ENCODE measurements at regions not wholly inside any gene's neighbourhood (a gene's known extent, or its start where the extent isn't known, plus 50 kb on each side); places are given as distances from the start of the nearest gene placed in this dataset.

- Mint-ChIP-seq H3K4me3 (no peak overlapping the region), H3K4me1 (peaks cover 7% of the 10 kb centered on the region; the same call in 1 of the 2 replicates), H3K27ac (no peak overlapping the region), H3K9me3 (peaks cover 5% of the 10 kb centered on the region; the same call in 1 of the 2 replicates), H3K27me3 (ENCODE audit: low read depth) (no peaks in the 10 kb centered on the region), H3K36me3 (no peaks in the 10 kb centered on the region)
- ATAC-seq, result no peak
- DNase-seq (ENCODE audit: low spot score), result no peak
- no peak for TF ChIP-seq RORB (CRISPR knock-in tag; IDR thresholded peaks at IDR 0.05)
- no peak for TF ChIP-seq NFATC4 (CRISPR knock-in tag; IDR thresholded peaks at IDR 0.05)
- TF ChIP-seq PRRX2 (CRISPR knock-in tag; IDR thresholded peaks at IDR 0.05), result no peak
- TF ChIP-seq, protein P1, sequence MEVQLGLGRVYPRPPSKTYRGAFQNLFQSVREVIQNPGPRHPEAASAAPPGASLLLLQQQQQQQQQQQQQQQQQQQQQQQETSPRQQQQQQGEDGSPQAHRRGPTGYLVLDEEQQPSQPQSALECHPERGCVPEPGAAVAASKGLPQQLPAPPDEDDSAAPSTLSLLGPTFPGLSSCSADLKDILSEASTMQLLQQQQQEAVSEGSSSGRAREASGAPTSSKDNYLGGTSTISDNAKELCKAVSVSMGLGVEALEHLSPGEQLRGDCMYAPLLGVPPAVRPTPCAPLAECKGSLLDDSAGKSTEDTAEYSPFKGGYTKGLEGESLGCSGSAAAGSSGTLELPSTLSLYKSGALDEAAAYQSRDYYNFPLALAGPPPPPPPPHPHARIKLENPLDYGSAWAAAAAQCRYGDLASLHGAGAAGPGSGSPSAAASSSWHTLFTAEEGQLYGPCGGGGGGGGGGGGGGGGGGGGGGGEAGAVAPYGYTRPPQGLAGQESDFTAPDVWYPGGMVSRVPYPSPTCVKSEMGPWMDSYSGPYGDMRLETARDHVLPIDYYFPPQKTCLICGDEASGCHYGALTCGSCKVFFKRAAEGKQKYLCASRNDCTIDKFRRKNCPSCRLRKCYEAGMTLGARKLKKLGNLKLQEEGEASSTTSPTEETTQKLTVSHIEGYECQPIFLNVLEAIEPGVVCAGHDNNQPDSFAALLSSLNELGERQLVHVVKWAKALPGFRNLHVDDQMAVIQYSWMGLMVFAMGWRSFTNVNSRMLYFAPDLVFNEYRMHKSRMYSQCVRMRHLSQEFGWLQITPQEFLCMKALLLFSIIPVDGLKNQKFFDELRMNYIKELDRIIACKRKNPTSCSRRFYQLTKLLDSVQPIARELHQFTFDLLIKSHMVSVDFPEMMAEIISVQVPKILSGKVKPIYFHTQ (CRISPR knock-in tag; IDR thresholded peaks at IDR 0.05), result no peak
- no peak for TF ChIP-seq ZNF232 (CRISPR knock-in tag; IDR thresholded peaks at IDR 0.05)
- TF ChIP-seq, protein P2, sequence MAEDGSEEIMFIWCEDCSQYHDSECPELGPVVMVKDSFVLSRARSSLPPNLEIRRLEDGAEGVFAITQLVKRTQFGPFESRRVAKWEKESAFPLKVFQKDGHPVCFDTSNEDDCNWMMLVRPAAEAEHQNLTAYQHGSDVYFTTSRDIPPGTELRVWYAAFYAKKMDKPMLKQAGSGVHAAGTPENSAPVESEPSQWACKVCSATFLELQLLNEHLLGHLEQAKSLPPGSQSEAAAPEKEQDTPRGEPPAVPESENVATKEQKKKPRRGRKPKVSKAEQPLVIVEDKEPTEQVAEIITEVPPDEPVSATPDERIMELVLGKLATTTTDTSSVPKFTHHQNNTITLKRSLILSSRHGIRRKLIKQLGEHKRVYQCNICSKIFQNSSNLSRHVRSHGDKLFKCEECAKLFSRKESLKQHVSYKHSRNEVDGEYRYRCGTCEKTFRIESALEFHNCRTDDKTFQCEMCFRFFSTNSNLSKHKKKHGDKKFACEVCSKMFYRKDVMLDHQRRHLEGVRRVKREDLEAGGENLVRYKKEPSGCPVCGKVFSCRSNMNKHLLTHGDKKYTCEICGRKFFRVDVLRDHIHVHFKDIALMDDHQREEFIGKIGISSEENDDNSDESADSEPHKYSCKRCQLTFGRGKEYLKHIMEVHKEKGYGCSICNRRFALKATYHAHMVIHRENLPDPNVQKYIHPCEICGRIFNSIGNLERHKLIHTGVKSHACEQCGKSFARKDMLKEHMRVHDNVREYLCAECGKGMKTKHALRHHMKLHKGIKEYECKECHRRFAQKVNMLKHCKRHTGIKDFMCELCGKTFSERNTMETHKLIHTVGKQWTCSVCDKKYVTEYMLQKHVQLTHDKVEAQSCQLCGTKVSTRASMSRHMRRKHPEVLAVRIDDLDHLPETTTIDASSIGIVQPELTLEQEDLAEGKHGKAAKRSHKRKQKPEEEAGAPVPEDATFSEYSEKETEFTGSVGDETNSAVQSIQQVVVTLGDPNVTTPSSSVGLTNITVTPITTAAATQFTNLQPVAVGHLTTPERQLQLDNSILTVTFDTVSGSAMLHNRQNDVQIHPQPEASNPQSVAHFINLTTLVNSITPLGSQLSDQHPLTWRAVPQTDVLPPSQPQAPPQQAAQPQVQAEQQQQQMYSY (CRISPR knock-in tag; IDR thresholded peaks at IDR 0.05), result no peak
- TF ChIP-seq GABPB1 (CRISPR knock-in tag; IDR thresholded peaks at IDR 0.05), result no peak
- no peak for TF ChIP-seq PREB (CRISPR knock-in tag; IDR thresholded peaks at IDR 0.05; ENCODE audit: borderline replicate concordance)
- ChIA-PET POLR2A (no interaction called here), CTCF (no interaction called here)
These were observed 476.2 kb downstream of the KLF12 start for GRCh38 chr13:73657821-73658540.

DNA sequence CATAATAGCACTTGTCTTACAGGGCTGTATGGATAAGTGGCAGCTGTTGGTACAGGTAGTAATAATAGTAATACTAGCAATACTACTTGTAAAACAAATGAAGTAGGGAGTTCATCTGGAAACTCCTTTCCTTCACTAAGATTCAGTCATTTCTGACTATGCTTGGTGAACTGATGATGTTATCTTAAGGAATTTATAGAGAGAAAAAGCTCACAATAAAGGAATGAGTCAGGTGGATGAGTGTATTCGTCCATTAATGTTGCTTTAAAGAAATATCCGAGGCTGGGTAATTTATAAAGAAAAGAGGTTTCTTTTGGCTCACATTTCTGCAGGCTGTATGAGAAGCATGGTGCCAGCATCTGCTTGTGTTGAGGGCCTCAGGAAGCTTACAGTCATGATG, 477.3 kb downstream of the KLF12 start:
- TF ChIP-seq, protein P3, sequence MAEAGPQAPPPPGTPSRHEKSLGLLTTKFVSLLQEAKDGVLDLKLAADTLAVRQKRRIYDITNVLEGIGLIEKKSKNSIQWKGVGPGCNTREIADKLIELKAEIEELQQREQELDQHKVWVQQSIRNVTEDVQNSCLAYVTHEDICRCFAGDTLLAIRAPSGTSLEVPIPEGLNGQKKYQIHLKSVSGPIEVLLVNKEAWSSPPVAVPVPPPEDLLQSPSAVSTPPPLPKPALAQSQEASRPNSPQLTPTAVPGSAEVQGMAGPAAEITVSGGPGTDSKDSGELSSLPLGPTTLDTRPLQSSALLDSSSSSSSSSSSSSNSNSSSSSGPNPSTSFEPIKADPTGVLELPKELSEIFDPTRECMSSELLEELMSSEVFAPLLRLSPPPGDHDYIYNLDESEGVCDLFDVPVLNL (CRISPR knock-in tag; IDR thresholded peaks at IDR 0.05; ENCODE audit: borderline replicate concordance, low read depth), result no peak
- TF ChIP-seq ZNF219 (CRISPR knock-in tag; IDR thresholded peaks at IDR 0.05; ENCODE audit: borderline replicate concordance), result no peak
- TF ChIP-seq, protein P4, sequence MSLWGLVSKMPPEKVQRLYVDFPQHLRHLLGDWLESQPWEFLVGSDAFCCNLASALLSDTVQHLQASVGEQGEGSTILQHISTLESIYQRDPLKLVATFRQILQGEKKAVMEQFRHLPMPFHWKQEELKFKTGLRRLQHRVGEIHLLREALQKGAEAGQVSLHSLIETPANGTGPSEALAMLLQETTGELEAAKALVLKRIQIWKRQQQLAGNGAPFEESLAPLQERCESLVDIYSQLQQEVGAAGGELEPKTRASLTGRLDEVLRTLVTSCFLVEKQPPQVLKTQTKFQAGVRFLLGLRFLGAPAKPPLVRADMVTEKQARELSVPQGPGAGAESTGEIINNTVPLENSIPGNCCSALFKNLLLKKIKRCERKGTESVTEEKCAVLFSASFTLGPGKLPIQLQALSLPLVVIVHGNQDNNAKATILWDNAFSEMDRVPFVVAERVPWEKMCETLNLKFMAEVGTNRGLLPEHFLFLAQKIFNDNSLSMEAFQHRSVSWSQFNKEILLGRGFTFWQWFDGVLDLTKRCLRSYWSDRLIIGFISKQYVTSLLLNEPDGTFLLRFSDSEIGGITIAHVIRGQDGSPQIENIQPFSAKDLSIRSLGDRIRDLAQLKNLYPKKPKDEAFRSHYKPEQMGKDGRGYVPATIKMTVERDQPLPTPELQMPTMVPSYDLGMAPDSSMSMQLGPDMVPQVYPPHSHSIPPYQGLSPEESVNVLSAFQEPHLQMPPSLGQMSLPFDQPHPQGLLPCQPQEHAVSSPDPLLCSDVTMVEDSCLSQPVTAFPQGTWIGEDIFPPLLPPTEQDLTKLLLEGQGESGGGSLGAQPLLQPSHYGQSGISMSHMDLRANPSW (CRISPR knock-in tag; conservative IDR thresholded peaks at IDR 0.05; ENCODE audit: low read depth), result no peak
- TF ChIP-seq ZNF671 (CRISPR knock-in tag; IDR thresholded peaks at IDR 0.05), result no peak
- Mint-ChIP-seq H3K4me1 (peaks cover 4% of the 10 kb centered on the region; the same call in 1 of the 2 replicates), H3K36me3 (no peaks in the 10 kb centered on the region), H3K27me3 (ENCODE audit: low read depth) (no peaks in the 10 kb centered on the region), H3K4me3 (no peak overlapping the region), H3K27ac (no peak overlapping the region), H3K9me3 (peaks cover 5% of the 10 kb centered on the region; the same call in 1 of the 2 replicates)
- DNase-seq (ENCODE audit: low spot score), result no peak
- ChIA-PET POLR2A (no interaction called here), CTCF (no interaction called here)
- ATAC-seq, result no peak

Measured in WTC11 (cell line).